ENCODE measurements at regions not wholly inside any gene's neighbourhood (a gene's known extent, or its start where the extent isn't known, plus 50 kb on each side); places are given as distances from the start of the nearest gene placed in this dataset.

DNA sequence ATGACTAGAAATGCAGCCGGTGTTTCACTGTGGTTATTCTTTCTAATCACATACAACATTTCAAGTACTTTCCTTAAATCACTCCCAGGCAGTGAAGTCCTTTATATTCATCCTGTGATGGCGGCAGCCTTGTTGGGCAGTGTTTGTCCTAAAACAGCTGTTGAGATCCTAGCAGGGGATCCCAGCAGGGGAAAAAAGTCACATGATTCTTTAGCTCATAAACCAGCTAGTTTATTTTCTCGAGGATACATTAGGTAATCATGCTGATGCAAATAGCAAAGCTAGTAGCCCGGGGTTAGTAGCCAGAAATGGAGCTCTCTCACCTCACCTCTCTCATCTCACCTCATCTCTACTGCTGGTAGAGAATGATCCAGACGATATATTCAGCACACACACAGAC is 70.5 kb downstream of the FOXD1 start:
- no peak for TF ChIP-seq POLR2AphosphoS5 (IDR thresholded peaks at IDR 0.05; ENCODE audit: low read depth, low read length)
- TF ChIP-seq TAF1 (IDR thresholded peaks at IDR 0.05; ENCODE audit: low read depth, low read length), result no peak

Data from GM12891 (cell line).